ENCODE measurements at regions not wholly inside any gene's neighbourhood (a gene's known extent, or its start where the extent isn't known, plus 50 kb on each side); places are given as distances from the start of the nearest gene placed in this dataset.
"Not testable (repeated sequence)": the region's sequence is repeated elsewhere in the genome, so short reads cannot be mapped to it uniquely, and the experiment has no call there.

DNA sequence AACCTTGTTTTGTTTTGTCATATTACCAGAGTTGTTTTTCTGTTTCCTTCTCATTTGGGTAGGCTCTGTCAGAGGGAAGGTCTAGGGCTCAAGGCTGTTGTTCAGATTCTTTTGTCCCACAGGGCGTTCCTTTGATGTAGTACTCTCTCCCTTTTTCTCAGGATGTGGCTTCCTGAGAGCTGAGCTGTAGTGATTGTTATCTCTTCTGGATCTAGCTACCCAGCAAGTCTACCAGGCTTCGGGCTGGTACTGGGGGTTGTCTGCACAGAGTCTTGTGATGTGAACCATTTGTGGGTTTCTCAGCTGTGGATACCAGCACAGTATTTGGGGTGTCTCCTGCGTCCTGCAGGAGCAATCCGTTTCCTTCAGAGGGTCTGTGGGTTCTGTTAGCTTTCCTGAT lies 74.2 kb upstream of the GNG12 start:
- DNase-seq (ENCODE audit: low spot score), result peak; percentile 36

DNA sequence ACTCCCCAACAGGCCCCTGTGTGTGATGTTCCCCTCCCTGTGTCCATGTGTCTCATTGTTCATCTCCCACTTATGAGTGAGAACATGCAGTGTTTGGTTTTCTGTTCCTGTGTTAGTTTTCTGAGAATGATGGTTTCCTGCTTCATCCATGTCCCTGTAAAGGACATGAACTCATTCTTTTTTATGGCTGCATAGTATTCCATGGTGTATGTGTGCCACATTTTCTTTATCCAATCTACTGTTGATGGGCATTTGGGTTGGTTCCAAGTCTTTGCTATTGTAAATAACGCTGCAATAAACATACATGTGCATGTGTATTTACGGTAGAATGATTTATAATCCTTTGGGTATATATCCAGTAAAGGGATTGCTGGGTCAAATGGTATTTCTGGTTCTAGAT lies 72.7 kb upstream of the GNG12 start:
- not testable (repeated sequence) for DNase-seq (ENCODE audit: low spot score)

DNA sequence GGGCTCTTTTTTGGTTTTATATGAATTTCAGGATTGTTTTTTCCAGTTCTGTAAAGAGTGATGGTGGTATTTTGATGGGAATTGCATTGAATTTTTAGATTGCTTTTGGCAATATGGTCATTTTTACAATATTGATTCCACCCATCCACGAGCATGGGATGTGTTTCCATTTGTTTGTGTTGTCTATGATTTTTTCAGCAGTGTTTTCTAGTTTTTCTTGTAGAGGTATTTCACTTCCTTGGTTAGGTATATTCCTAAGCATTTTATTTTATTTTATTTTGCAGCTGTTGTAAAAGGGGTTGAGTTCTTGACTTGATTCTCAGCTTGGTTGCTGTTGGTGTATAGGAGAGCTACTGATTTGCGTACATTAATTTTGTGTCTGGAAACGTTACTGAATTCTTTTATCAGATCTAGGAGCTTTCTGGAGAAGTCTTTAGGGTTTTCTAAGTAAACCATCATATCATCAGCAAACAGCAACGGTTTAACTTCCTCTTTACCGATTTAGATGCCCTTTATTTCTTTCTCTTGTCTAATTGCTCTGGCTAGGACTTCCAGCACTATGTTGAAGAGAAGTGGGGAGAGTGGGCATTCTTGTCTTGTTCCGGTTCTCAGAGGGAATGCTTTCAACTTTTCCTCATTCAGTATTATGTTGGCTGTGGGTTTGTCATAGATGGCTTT lies 69.4 kb upstream of the GNG12 start:
- not testable (repeated sequence) for DNase-seq (ENCODE audit: low spot score)

DNA sequence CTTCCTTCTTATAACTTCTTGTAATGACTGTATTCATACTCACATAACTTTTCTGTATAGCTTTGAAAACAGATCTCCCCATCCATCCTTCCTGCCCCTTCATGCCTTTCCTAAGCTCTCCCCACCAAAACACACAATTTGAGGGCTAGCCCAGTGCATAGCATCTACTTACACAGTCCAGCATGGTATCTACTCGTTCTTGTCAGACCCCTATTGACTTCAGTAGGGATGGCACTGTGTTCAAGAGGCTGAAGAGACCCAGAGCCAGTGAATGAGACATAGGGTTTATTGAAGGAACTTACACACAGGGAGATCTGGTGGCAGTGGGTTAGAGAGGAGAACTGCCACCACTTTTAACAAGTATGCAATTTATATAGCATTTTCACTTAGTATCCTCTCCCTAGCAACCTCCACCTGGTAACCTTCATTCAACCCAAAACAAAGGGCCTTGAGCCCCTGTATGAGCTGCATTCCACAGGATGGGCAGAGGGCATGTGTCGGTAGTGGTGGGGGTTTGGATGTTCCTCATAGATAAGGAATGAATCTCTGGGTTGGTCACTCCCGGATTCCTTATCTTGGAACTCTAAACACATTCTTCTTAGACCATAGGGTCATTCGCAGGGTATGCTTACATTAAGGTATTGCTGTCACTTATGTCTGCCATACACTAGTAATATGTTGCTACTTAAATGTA lies 64.9 kb upstream of the GNG12 start:
- no peak for DNase-seq (ENCODE audit: low spot score)

DNA sequence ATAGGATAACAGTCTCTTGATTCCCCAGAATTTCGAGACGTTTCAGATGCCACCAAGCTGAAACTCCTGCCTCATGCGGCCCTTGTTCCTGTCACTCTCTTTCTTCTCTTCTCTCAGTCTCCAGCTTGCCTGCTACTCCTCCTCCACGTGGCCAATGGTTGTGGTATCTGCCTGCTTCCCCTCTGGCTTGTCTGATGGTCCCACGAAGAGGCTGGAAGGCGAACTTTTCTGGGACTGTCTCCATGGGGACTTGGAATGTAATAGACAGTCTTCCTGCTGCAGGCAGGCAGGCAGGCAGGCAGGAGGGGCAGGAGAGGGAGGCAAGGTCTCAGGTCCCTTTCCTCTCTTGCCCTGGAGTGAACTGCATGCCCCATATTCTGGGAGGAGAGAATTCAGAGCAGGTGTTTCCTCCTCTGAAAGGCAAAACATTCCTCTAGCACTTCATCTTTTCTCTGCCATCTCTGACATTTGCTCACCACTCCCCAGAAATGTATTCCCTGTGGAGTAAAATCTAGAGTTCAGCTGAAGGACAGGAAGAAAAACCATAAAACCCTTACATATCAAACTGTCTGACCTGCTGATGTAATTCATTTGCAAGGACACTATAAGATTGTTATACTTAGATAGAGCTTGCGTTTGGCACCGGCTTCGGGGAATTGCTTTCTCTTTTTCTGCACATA lies 64.1 kb upstream of the GNG12 start:
- no peak for DNase-seq (ENCODE audit: low spot score)

DNA sequence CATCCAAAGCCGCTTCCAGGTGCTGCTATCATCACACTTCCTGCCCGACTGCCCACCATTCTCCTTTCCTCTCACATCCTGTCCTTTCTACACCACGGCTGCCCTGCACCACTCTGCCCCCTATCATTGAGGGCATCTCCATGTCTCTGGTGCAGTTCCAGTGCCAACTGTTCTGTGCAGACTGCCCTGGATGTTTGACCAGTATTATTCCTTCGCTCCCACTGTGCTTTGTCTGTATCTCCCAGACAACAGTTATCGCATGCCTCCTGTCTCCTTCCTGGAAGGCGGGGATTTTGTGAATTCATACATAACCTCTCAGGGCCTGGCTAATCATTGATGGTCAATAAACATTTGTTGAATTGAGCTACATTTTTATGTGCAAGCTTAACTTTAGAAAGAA lies 63.6 kb upstream of the GNG12 start:
- DNase-seq (ENCODE audit: low spot score), result no peak

DNA sequence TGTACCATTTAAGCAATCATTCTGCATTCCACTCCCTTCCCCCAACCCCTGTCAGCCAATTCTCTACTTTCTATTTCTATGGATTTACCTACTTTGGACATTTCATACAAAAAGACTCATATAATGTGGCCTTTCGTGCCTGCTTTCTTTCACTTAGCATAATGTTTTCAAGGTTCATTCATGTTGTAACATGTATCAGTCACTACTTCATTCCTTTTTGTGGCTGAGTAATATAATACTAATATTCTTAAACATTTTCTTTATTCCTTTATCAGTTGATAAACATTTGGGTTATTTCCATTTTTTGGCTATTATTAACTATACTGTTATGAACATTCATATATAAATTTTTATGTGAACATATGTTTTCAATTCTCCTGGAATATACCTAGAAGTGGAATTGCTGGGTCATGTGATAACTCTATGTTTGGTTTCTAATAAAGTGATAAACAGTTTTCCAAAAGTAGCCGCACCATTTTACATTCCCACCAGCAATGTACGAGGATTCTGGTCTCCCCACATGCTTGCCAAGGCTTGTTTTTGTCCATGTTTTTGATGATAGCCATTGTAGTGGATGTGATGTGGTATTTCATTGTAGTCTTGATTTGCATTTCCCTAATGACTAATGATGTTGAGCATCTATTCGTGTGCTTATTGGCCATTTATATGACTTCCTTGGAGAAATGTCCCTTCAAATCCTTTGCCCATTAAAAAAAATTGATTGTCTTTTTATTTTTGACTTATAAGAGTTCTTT lies 61.9 kb upstream of the GNG12 start:
- DNase-seq (ENCODE audit: low spot score), result no peak

DNA sequence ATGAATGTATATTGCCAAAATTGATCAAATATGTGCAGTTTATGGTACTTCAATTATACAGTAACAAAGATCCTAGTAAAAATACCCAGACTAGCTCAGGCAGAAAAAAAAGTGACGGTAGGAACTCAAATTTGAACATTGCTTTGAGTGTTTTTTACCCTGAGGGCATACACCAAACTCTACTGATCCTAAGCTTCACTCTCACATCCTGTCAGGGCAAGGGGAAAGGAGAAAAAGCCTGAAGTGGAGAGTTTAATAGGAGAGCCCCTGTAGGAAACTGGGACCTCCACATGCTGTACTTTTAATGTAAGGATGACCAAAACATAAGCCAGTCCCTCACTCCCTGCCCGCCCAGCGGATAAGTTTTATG lies 59.8 kb upstream of the GNG12 start:
- DNase-seq (ENCODE audit: low spot score), result no peak

DNA sequence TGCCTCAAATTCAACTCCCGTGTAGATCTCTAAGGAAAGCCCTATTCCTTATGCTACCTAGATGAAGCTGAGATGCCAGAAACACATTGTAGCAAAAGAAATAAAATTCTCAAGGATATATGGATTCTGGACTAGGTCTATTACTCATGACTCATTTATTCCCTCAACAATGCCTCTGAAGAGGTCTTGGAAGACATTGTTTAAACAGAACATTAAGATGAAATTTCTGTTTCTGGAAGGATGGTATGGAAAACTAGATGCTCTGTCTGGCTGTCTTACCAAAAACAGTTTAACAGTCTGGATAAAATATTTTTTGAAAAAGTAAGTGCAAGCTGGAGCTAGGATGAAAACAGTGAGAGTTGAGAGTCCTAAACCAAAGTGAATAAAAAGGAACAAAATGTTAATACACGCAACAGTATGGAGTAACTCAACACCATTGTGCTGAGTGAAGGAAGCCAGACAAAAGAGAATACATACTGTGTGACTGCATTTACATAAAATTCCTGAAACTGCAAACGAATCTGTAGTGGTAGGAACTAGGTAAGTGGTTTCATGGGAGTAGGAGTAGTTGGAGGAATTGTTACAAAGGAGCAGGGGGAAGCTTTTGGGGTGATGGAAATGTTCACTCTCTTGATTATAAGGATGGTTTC lies 59.3 kb upstream of the GNG12 start:
- DNase-seq (ENCODE audit: low spot score), result no peak

DNA sequence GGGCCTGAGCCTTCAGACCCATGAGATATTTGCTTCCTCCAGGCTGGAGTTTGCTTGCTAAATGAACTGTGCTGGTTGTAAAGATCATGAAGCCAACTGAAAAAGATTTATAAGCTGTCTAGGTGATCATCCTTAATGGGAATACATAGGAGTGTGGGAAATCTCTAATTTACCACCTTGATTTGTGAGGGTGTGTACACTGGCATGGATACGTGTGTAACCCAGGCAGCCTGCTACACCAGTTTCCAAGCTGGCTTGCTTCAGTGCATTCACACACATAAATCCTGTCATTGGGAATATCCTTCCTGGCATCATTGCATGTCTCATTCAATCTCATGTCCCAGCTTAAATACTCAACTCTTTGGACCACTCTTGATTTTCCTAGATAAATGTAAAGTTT lies 57.6 kb upstream of the GNG12 start:
- no peak for DNase-seq (ENCODE audit: low spot score)

DNA sequence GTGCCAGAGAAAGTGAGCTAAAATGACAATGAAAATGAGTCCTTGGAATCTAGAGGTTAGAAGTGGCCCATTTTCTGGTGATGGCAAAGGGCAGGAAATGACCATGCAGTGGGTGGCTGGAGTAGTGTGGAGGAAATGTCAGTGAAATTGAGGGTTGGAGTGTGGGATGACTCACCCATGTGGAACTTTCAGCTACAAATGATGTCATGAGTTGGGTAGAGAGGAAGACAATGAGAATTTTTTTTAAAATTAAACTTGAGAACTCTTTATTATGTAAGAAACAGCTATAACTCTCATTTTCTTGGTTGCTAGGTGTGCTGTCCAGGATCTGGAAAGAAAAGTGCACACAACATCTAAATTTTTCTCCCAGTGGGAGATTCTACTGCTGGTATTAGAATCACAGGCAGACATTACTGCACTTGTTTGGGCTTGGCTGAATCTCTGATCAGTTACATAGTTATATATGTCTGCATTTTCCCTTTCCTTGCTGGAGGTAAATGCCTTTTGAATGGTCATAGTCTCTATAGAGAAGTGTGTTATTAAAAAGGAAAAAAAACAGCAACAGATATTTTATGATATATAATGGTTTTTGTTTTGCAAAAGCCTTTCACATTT lies 56.8 kb upstream of the GNG12 start:
- peak; percentile 90 for DNase-seq (ENCODE audit: low spot score)

DNA sequence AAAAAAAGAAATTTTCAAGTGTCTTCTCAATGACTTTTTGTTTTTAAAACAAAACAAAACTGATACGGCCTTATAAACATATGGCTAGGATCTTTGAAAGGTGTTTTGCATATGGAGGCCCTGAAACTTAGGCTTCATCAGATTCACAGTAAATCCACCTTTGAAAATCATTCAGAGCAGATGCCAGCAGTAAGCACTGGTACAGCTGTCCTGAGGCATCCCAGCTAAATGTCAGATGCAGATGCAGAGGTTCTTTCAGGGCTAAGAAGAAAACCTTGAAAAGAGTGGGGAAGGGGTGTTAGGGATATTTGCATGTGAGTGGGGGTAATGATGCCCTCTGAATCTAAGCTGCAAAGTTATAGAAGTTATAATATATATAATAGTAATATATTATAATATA lies 56.2 kb upstream of the GNG12 start:
- no peak for DNase-seq (ENCODE audit: low spot score)

DNA sequence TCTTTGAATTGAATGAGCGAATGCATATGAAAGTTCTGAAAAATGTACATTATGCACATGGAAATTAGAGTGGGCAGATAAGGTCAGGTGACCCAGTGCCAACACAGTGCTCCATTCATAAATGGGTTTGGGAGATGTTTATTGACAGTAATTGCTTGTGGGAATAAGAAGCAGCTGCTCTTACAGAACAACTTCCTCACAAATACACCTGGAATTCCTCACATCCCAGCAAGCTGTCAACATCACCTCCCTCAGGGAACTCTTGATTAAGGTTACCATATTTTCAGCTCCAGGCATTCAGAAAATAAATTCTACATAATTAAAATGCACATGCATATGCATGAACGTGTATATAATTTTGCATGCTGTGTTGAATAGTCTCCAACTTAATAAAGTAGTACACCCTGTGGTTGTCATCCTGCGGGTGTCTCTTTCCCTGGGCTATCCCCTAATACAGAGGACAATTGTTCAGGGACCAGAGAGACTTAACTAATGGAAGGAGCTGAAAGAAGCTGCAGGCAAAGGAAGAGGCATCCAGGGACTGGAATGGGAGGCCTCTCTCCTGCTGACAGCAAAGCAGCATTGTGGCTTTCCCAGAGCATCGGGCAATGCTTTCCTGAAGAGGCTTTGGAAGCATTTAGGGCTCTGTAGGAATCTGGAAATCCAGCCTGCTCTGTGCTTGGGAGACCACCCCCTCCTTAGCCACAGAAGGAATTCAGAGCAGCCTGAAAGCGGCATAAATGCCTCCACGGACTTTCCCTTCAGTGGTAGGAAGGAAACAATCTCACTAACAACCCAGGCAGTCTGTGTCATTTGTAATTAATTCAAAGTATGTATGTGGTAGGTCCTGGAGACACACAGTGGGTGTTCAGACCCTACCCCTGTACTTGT lies 55.2 kb upstream of the GNG12 start:
- DNase-seq (ENCODE audit: low spot score), result no peak

DNA sequence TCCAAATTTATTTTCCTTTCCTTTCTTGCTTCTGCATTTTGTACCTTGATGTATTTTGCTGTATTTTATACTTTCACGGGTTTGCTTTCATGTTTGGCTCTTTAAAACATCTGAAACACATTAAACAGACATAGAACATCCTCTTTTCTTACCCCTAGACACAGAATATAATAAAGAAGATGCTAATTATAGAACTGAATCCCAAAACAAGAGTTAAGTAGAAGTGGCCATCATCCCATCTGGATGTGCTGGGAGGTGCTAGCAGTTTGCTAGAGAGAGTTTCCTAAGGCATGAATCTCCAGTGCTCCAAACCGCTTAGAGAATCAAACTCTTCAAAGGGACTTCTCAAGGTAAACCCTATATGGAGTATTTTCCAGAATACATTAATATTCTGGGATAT lies 53.9 kb upstream of the GNG12 start:
- DNase-seq (ENCODE audit: low spot score), result no peak

DNA sequence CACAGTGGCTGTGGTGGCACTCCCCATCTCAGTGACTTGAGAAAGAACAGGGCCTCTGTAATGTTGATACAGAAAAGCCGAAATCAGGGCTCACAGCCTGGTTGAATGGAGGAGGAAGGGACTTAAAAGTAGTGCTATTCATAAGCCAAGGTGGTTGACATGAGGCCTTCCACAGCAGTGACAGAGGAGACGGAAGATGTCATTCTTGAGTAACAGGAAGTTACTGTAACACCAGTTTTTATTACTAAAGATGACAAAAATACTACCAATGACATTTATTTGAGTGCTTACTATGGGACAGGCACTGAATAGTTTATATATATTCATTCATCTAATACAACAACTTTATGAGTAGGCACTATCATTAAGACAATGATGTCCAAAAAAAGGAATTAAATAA lies 52.8 kb upstream of the GNG12 start:
- no peak for DNase-seq (ENCODE audit: low spot score)

DNA sequence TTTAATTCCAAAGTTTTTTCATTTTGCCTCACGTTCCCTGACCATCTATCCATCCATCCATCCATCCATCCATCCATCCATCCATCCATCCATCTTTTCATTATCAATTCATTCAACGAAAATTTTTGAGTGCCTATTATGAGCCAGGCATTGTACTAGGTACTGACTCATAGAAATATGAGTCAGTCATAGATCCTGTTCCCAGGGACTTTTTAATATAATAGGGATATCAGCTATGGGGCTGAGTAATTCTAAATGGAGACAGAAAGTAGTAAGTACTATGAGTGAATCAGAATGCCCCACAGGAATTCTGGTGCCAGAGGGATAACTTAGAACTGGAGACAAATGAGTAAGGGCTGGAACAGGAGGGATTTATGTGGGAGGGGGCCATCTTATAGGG lies 49.8 kb upstream of the GNG12 start:
- DNase-seq (ENCODE audit: low spot score), result no peak

Measured in H4 (cell line).